GM21515 (cell line): ENCODE measurements at regions not wholly inside any gene's neighbourhood (a gene's known extent, or its start where the extent isn't known, plus 50 kb on each side); places are given as distances from the start of the nearest gene placed in this dataset.

ENCODE experiments used
- ATAC-seq: cut with Tn5 transposase; IDR thresholded peaks from one replicate; pipeline ENCODE4 v1.9.1; 2021; ENCODE audit not compliant: unreplicated experiment

GRCh38 chr1:209379280-209379679, 204.2 kb upstream of the CAMK1G start:
- ATAC-seq: no peak

- no peak for ATAC-seq
Measured at GRCh38 chr1:209380420-209380819, 203.1 kb upstream of the CAMK1G start.

DNA sequence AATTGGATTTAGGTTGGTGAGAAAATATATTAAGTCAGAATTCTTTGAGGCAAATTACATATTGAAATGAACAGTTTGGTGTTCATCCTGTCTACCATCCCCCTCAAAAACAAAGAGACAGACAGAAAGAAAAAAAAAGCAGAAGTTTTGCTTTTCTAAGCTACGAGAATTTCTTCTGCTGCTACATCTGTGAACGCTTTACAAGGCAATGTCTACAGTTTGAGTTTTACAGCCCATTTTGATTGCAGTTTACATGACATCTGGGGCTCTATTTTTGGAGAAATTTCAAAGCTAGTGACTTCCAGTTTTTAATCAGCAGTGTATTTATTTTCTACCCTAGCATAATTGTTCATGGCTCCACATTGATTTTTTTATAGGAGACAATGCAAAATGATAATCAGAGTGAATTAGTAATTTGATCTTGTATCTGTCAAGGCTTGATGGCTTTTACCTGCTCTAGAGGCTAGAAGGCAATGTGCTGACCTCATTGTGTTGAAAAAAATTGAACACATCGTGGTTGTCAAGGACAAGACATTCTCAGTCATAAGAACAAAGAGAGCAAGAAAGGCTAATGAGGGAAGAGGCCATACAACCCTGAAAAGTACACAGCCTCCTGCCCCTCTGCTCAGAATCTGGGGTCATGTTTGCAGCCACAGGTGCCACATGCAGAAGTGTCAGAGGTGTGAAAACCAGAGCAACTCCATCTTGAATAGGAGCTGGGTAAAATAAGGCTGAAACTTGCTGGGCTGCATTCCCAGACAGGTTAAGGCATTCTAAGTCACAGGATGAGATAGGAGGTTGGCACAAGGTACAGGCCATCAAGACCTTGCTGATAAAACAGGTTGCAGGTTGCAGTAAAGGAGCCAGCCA, 201.0 kb upstream of the CAMK1G start:
- ATAC-seq: no peak

- no peak for ATAC-seq
Measured at GRCh38 chr1:209383422-209383821, 200.1 kb upstream of the CAMK1G start.

- ATAC-seq: no peak
Measured at GRCh38 chr1:209383907-209384709, 199.4 kb upstream of the CAMK1G start.

- no peak for ATAC-seq
Measured at GRCh38 chr1:209384710-209385550, 198.6 kb upstream of the CAMK1G start.

DNA sequence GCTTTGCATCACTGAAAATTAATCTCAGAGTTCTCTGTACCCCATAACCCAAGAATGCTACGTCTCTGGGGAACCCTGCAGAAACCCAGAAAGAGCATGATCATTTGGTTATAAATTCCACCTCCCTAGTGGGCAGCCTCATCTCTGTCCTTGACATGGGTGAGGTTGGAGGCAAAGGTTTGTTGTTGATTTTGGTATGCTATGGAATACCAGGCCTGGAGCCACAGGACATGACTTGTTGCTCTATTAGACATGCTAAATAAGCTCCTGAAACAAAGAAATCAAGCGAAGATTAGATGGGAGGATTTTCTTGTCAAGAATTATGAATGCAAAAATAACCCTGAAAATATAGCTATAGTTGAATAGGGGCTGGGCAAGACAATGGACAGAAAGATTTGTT, 197.4 kb upstream of the CAMK1G start:
- no peak for ATAC-seq

DNA sequence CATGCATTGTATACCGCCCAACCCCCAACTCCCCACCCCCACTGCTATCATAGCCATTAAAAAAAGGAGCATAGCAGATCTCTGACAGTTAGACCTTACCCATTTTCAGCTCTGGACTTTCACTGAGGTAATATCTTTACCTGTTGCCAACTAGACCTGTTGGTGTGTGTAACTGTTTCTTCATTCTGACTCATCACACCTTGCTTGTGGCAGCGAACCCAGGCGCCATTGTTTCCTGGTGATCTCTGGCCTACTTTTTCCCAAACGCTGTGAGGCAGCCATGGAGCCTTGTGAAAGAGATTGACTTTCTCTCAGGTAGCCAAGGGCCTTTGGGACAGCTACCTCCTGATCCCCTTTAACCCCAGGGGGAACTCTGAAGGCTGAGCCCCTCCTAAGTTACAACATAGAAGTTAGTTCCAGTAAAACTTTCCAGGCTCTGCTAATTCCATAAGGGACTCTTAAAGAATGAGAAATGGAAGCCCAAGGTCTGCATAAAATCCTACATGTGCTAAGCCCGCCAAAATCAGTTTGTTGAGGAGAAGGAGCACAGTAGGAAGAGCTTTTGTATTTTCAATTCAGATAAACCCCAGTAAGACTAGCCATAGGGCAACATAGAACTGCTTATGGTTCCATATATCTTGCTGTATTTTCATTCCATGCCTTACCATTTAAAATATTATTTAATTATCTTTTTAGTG, 196.1 kb upstream of the CAMK1G start:
- no peak for ATAC-seq

GRCh38 chr1:209387969-209388329, 195.6 kb upstream of the CAMK1G start:
- no peak for ATAC-seq

DNA sequence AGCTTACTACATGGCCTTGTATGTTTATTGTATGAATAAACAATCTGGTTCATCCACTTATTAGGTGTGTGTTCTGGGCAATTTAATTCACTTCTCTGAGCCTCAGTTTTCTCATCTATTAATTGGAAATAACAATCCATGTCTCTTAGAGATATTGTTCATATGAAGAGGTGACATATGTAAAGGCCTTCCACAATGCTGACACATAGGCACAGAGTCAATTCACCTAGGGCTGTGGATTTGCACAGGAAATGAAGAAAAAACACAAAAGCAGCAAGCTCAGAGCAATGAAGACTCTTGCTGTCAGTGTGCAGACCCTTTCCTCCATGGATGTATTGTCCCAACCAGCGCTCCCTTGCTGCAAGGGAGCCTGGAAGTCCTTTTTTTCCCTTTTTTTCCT, 195.2 kb upstream of the CAMK1G start:
- ATAC-seq: no peak

- no peak for ATAC-seq
Measured at GRCh38 chr1:209389258-209389657, 194.3 kb upstream of the CAMK1G start.

DNA sequence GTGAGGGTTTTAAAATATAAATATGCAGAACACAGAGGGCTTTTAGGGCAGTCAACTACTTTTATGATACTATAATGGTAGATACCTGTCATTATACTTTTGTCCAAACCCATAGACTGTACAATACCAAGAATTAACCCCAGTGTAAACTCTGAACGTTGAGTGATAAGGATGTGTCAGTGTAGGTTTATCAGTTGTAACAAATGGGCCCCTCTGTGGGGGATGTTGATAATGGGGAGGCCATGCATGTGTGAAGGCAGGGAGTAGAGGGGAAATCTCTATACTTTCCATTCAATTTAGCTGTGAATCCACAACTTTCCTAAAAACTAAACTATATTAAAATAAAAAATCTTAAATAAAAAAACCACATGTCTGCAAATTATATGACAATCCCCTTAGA, 193.5 kb upstream of the CAMK1G start:
- ATAC-seq: no peak

DNA sequence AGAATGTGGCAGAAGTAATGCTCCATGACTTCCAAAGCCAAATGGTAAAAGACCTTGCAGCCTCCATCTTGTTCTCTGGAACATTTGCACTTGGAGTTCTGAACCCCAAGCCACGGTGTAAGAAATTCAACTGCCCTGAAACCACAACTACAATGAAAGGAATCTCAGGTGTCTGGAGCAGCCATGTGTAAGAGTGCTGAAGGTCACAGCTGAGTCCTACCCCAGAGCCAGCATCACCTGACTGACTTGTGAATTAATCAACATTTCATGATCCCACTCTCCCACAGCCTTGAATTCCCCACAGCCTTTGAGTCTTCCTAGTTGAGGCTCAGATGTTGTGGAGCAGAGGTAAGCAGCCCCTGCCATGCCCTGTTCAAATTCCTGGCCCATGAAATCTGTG, 192.8 kb upstream of the CAMK1G start:
- no peak for ATAC-seq

DNA sequence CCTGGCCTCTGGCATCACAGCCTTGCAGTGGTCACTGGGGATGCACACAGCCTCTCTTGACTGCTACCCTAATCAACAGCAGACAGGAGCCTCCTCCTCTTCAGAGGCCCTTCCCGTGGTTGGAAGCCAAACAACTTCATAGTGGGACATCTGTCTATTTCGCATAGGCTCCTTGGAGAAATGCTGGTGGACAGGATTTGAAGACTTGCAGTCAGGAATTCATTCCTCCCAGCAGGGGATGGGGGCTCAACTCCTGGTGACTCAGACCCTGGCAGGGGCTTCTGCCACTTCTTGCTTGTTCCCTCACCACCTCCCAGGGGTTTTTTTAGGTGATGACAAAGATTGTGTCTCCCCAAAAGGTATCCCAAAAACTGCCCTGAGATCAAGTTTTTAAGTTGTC, 191.7 kb upstream of the CAMK1G start:
- no peak for ATAC-seq

GRCh38 chr1:209395169-209395568, 188.3 kb upstream of the CAMK1G start:
- ATAC-seq: no peak

DNA sequence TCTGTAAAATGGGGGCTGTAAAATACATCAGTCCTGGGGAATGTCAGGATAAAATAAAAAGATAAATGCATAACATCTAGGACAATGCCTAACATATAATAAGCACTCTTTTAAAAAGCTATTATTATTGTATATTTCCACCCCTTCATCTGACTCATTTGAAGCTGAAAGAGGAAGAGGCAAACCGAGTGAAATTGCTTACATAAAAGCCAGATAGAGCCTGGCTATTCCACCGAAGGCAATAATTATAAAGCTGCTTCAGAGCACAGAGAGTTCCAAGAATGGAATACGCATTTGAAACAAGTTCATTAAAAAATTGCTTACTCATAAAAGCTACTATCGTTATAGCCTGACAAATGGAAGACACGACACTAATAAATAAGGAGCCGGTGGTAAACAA, 186.1 kb upstream of the CAMK1G start:
- no peak for ATAC-seq

DNA sequence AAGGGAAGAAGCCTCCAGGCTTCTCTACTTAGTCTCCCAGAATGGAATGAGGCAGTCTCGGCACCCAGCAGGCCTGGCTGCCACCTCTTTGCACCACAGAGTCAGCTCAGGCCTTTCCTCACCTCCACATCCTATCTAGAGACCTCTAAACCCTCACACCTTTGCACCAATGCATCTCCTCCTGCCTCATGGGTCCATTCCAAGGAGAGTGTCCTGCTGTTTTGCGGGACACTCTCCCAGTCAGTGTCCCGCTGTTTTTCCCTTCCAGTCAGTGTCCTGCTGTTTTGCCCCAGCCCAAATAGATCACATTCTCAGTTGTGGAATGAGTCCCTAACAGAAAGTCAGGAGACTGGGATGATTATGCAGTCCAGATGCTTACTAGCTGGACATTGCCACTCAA, 185.6 kb upstream of the CAMK1G start:
- no peak for ATAC-seq

DNA sequence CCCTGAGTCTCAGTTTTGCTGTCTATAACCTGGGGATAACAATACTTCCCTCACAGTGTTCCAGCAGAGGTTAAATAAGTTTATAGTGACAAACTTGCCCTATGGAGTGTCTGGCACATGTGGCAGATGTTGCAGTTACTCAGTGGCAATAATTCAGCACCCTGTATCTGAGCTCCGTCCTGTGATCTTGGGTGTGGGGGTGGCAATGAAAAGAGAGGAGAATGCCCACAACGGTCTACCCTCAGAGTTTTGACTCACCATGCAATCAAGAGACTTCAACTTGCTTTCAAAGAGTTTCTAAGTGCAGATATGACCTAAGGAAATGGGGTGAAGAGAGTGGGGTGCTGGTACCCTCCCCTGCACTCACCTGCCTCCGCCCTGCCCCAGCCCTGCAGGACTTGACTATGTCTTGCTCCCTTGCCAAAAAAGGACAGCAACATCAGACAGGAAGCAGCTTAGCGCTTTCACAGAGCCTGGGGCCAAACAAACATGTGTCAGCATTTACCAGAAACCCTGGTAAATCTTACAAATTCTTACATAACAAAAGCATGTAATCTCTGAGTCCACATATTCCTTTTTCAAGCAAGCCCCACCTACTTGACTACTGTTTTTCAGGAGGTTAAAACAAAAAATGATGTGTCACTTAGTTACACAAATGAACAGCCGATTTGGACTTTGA, 185.1 kb upstream of the CAMK1G start:
- no peak for ATAC-seq

DNA sequence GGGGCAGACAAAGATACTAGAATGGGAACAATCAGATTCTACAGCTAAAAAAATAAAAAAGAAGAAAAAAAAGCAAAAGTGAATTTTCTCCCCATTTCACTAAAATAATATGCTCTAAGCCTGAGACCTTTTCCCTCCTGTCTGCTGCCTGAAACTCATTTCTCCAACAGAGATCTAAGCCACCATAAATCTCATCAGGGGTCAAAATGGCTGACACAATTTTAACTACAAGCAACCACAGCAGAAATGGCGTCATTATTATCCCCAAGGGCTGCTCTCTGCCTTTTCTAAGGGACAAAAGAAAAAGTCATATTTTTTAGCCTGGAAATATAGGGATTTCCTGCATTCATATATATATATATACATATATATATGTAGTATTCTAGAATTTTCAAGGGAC, 183.7 kb upstream of the CAMK1G start:
- no peak for ATAC-seq
